ENCODE measurements at regions not wholly inside any gene's neighbourhood (a gene's known extent, or its start where the extent isn't known, plus 50 kb on each side); places are given as distances from the start of the nearest gene placed in this dataset.
A peak's percentile ranks its signal among the peaks of the same experiment; 100 is the strongest.
"Not testable (repeated sequence)": the region's sequence is repeated elsewhere in the genome, so short reads cannot be mapped to it uniquely, and the experiment has no call there.

GRCh38 chr2:62391696-62392095 lies 114.3 kb downstream of the TMEM17 start:
- no peak overlapping the region for H3K4me3 ChIP-seq (ENCODE audit: low read length)
- TF ChIP-seq, protein P1, sequence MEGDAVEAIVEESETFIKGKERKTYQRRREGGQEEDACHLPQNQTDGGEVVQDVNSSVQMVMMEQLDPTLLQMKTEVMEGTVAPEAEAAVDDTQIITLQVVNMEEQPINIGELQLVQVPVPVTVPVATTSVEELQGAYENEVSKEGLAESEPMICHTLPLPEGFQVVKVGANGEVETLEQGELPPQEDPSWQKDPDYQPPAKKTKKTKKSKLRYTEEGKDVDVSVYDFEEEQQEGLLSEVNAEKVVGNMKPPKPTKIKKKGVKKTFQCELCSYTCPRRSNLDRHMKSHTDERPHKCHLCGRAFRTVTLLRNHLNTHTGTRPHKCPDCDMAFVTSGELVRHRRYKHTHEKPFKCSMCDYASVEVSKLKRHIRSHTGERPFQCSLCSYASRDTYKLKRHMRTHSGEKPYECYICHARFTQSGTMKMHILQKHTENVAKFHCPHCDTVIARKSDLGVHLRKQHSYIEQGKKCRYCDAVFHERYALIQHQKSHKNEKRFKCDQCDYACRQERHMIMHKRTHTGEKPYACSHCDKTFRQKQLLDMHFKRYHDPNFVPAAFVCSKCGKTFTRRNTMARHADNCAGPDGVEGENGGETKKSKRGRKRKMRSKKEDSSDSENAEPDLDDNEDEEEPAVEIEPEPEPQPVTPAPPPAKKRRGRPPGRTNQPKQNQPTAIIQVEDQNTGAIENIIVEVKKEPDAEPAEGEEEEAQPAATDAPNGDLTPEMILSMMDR (conservative IDR thresholded peaks at IDR 0.05; ENCODE audit: low read length) = no peak
- no peak for DNase-seq (ENCODE audit: low read depth)

DNA sequence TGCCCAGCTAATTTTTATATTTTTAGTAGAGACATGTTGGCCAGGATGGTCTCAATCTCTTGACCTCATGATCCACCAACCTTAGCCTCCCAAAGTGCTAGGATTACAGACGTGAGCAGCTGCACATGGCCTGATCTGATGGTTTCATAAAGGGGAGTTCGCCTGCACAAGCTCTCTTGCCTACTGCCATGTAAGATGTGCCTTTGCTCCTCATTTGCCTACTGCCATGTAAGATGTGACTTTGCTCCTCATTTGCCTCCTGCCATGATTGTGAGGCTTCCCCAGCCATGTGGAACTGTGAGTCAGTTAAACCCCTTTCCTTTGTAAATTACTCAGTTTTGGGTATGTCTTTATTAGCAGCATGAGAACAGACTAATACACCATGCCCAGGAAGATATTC lies 119.6 kb downstream of the TMEM17 start:
- not testable (repeated sequence) for DNase-seq (ENCODE audit: low read depth); H3K4me3 ChIP-seq (ENCODE audit: low read length)

GRCh38 chr2:62383846-62384245 lies 122.1 kb downstream of the TMEM17 start:
- TF ChIP-seq, protein P1 (conservative IDR thresholded peaks at IDR 0.05; ENCODE audit: low read length) = no peak
- no peak overlapping the region for H3K4me3 ChIP-seq (ENCODE audit: low read length)
- DNase-seq (ENCODE audit: low read depth) = no peak

- DNase-seq (ENCODE audit: low read depth) = peak; percentile 13
- H3K4me3 ChIP-seq (ENCODE audit: low read length) = no peak overlapping the region
- TF ChIP-seq, protein P1 (conservative IDR thresholded peaks at IDR 0.05; ENCODE audit: low read length) = no peak
Observed at GRCh38 chr2:62382757-62383156, 123.2 kb downstream of the TMEM17 start.

GRCh38 chr2:62382122-62382521 lies 123.9 kb downstream of the TMEM17 start:
- TF ChIP-seq, protein P1 (conservative IDR thresholded peaks at IDR 0.05; ENCODE audit: low read length) = no peak
- no peak for DNase-seq (ENCODE audit: low read depth)
- no peak overlapping the region for H3K4me3 ChIP-seq (ENCODE audit: low read length)

DNA sequence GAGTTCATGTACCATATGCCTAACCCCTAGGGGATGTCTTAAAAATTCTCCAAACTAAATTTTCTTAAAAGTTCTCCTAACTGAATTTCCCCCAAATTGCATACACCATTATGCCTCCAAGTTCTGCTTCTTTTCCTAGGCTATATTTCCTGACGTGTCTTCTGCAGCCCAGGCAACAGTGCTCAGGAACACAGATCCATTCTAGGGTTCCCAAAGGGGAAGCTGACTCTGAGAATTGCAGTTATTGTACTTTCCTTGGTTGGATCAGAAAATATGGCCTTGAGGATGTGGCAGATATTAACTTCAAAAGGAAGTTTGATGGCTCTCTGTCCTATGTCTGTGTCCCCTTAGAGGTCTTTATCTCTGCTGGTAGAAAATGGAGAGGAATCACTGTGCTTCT lies 124.3 kb downstream of the TMEM17 start:
- TF ChIP-seq, protein P1 (conservative IDR thresholded peaks at IDR 0.05; ENCODE audit: low read length) = no peak
- no peak for DNase-seq (ENCODE audit: low read depth)
- H3K4me3 ChIP-seq (ENCODE audit: low read length) = no peak overlapping the region

- H3K4me3 ChIP-seq (ENCODE audit: low read length) = no peak overlapping the region
- TF ChIP-seq, protein P1 (conservative IDR thresholded peaks at IDR 0.05; ENCODE audit: low read length) = no peak
- DNase-seq (ENCODE audit: low read depth) = no peak
Observed at GRCh38 chr2:62379566-62379965, 126.4 kb downstream of the TMEM17 start.

GRCh38 chr2:62375113-62375420 lies 130.9 kb downstream of the TMEM17 start:
- H3K4me3 ChIP-seq (ENCODE audit: low read length) = no peak overlapping the region
- no peak for DNase-seq (ENCODE audit: low read depth)
- TF ChIP-seq, protein P1 (conservative IDR thresholded peaks at IDR 0.05; ENCODE audit: low read length) = no peak

Measured in AG10803 (cell line).